ENCODE measurements at regions not wholly inside any gene's neighbourhood (a gene's known extent, or its start where the extent isn't known, plus 50 kb on each side); places are given as distances from the start of the nearest gene placed in this dataset.

DNA sequence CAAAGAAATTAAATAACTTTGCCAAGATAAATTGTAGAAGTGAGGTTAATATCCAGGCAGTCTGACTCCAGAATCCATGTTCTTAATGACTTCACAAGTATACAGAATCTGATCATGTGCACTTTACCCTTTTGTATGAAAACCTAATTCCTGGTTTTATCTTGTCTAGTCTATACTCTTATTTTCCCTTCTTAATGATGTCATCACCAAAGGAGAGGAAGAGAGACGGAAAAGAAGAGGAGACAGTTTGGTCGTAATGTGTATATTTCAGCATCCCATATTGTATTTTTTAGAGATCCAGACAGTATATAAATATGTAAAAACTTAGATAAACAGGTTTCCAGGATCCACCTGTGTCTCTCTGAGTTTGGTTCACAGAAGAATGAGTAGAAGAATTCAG is 159.9 kb upstream of the MDFIC start:
- TF ChIP-seq EZH2 (IDR thresholded peaks at IDR 0.05; ENCODE audit: borderline replicate concordance, control insufficient read depth, low read depth, low read length), result no peak
- no peak for TF ChIP-seq ZNF24 (IDR thresholded peaks at IDR 0.05)
- no peak for TF ChIP-seq MYB (IDR thresholded peaks at IDR 0.05; ENCODE audit: borderline replicate concordance, low read depth, low read length)
- TF ChIP-seq RELA (IDR thresholded peaks at IDR 0.05; ENCODE audit: borderline replicate concordance, partially characterized antibody), result no peak
- no peak for TF ChIP-seq EP300 (IDR thresholded peaks at IDR 0.05; ENCODE audit: borderline replicate concordance in 1 of 2, control insufficient read depth in 1 of 2, low read depth in 2 of 2, low read length in 2 of 2)
- TF ChIP-seq POLR2A (IDR thresholded peaks at IDR 0.05; ENCODE audit: low read depth, low read length), result no peak
- no peak for TF ChIP-seq CBFB (IDR thresholded peaks at IDR 0.05; ENCODE audit: low read depth)

Measured in GM12878 (cell line).